HG02884 (cell line): ENCODE measurements at regions not wholly inside any gene's neighbourhood (a gene's known extent, or its start where the extent isn't known, plus 50 kb on each side); places are given as distances from the start of the nearest gene placed in this dataset.

ENCODE experiments used
- ATAC-seq: cut with Tn5 transposase; IDR thresholded peaks from one replicate; pipeline ENCODE4 v1.9.1; 2021; ENCODE audit warnings: mild to moderate bottlenecking, moderate library complexity; ENCODE audit not compliant: unreplicated experiment

- ATAC-seq: no peak
These were observed 553.7 kb downstream of the USP25 start for GRCh38 chr21:16283516-16283915.

- no peak for ATAC-seq
These were observed 555.9 kb downstream of the USP25 start for GRCh38 chr21:16285605-16286126.

DNA sequence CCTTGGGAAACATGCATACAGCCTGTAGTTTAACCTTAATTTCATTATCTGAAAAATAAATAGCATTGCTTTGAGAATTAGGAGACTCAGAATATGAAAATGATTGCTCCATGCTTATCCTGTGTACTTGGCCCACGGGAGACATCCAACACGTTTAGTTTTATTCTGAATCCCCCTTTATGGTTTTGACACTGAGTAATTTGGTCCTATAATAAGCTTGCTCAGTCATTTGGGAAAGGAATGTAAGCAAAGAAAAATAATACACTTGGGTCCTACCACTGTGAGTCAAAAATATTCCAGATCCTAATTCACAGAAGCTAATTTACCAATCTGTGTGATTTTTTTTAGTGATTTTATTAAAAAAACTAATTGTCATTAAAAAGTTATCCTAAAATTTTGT is 557.3 kb downstream of the USP25 start:
- no peak for ATAC-seq

DNA sequence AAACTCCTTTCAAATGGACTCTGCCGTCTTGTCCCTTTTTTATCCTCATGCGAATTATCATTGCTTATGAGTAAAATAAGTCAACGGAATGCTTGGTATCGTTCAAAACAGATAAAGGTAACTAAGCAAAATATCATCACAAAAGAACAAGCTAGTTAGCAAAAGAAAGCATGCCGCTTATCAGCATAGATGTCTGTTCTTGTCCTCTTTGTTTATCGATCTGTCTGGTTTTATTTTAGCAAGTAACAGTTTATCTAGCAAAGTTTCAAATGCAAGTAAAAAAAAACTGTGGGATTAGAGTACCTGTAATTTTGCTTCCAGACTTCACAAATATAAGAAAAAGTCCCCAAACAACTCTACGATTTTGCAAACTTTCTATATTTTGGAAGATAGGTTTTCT is 561.5 kb downstream of the USP25 start:
- ATAC-seq: no peak

DNA sequence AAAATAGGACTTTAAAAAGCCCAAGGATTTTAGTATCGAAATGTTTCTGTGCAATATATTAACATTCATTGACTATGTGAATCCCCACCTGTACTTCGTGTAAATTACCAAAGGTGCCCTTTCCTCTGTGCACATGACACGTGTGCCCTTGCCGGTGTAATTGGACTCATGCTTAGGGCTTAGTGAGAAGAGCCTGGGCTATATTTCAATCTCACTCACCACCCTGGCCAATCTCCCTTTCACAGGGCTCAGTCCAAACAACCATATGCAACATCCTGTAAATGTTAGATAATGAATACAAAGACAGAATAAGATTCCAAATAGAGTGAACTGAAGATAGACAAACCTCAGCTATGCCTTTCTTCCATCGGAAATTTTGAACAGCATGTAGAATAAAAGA is 564.3 kb downstream of the USP25 start:
- no peak for ATAC-seq

- ATAC-seq: no peak
These were observed 573.1 kb downstream of the USP25 start for GRCh38 chr21:16302851-16303282.

GRCh38 chr21:16304174-16305095 is 574.7 kb downstream of the USP25 start:
- no peak for ATAC-seq

DNA sequence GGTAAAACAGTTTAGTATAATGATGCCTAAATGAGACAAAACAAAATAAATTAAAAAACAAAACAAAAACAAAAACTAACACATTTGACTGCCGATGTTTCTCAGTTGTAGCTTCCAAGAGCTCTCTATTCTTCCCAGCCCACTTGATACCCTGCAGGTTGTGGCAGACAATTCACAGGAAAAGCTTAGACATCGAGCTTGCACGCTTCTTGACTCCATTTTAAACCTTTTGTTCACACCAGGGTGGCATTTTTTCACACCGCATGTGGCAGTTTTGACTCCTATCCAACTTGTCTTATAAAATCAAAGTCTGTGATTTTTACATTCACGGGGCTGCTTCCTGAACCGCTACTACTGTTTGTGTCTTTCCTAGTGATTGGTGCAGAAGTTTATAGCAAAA is 575.9 kb downstream of the USP25 start:
- ATAC-seq: no peak

DNA sequence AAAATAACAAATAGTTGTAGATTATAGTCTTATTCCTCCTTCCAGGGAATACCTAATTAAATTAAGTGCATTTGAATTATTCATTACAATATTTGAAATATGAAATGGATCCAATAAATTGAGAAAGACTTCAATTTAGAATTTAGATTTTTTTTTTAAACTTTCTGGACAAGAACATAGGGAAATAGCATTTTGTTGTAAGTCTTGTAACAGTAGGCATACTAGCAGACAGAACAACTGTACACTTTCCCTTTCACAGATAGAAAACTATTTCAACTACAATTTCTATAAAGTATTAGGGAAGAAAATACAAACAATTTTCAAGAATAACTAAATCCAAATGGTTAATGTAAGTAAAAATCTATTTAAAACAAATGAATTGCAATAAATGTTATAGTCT is 577.5 kb downstream of the USP25 start:
- no peak for ATAC-seq

- ATAC-seq: peak; percentile 82
These were observed 578.5 kb downstream of the USP25 start for GRCh38 chr21:16308269-16308668.

DNA sequence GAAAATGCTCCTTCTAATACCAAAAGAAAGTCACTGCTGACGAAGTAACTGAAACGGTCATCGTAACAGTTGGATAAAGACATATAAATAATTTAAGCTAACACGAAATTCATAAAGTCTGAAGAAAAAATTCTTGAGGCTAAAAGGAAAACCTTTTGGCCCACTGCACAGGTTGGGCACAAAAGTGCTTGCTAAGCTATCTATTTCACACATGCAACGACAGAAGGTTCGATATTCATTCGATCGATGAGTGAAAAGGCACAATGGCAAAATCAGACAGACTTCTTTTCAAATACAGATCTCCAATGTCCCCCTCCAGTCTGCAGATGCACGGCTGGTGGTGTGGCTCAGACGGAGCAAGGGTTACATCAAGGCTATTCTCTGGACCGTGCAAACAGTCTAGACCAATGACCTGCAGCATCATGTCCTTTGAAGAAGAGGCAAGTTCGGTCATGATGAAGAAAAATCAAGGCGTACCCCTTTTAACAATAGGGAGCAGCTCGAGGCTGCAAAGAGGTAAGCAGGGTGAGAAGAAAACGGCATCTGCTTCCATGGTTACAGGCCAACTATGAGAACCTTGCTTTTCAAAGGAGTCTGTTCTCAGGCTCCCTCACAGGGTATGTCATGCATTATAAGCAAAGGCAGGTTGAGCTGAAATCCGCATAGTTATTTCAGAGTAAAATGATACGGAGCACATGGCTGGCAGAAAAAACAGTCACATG is 579.6 kb downstream of the USP25 start:
- ATAC-seq: no peak

DNA sequence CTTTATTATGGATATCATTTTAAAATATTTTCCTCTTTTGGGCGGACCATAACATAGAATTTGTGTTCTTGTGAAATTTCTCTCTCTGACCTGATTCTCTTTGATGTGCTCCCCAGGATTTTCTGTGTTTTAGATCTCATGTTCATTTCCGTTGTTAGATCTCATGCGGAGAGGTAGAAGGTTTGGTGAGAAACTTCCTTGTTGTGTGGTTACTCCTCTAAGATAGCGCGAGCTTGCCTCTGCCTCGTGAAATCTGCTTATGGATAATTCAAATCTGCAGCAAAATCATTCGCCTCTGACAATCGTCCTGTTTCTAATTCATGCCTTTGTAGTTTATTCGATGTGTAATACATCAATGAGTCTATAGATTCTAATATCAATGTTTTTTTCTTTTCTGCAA is 580.4 kb downstream of the USP25 start:
- no peak for ATAC-seq

- ATAC-seq: no peak
These were observed 581.4 kb downstream of the USP25 start for GRCh38 chr21:16311229-16311628.

- no peak for ATAC-seq
These were observed 582.5 kb downstream of the USP25 start for GRCh38 chr21:16312321-16312720.

DNA sequence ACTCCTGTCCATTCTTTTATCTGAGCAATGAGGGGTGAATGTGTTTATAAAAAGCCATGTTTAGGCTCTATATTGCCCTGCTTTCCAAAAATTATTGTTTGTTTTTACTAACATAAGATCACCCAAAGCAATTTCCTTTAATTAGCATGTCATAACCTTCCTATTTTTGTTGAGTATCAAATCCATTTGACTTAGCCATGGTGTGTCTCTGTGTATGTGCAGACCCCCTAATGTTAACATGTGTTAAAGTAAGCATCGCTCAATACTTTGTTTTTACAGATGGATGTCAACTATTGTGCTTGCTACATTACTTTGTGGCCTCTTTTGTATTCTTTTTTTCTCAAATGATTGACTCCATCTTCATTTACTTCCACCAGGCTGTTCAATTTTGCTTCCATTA is 585.4 kb downstream of the USP25 start:
- ATAC-seq: no peak

GRCh38 chr21:16318651-16319300 is 589.0 kb downstream of the USP25 start:
- no peak for ATAC-seq

- no peak for ATAC-seq
These were observed 590.3 kb downstream of the USP25 start for GRCh38 chr21:16320110-16320509.

GRCh38 chr21:16322454-16322853 is 592.7 kb downstream of the USP25 start:
- ATAC-seq: no peak

- ATAC-seq: no peak
These were observed 593.8 kb downstream of the USP25 start for GRCh38 chr21:16323596-16323995.

GRCh38 chr21:16324630-16325029 is 594.8 kb downstream of the USP25 start:
- ATAC-seq: no peak
